GM19372 (cell line): ENCODE measurements at regions not wholly inside any gene's neighbourhood (a gene's known extent, or its start where the extent isn't known, plus 50 kb on each side); places are given as distances from the start of the nearest gene placed in this dataset.

Source experiments
- ATAC-seq: cut with Tn5 transposase; IDR thresholded peaks from one replicate; pipeline ENCODE4 v1.9.1; 2021; ENCODE audit warnings: mild to moderate bottlenecking, low read depth, moderate library complexity; ENCODE audit not compliant: unreplicated experiment

DNA sequence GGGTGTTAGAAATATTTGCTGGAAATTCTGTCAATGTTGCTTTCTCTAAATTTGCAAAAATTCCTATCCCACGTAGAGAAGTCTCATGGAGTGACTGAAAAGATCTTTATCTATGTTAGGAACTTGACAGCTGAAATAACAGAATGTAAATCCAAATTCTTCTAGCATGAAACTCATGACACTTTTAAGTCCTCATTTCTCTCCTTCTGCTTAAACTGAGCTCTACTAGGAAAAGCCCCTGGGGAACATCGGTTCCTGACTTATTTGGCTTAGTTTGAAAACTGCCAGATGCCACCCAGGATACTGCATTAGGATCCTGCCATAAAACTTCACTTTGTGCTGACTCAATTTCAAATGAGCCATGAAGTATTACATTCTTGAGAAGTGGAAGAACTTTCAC is 426.0 kb downstream of the GALC start:
- no peak for ATAC-seq

- ATAC-seq = no peak
These were observed 445.4 kb downstream of the GALC start for GRCh38 chr14:87547536-87547935.

DNA sequence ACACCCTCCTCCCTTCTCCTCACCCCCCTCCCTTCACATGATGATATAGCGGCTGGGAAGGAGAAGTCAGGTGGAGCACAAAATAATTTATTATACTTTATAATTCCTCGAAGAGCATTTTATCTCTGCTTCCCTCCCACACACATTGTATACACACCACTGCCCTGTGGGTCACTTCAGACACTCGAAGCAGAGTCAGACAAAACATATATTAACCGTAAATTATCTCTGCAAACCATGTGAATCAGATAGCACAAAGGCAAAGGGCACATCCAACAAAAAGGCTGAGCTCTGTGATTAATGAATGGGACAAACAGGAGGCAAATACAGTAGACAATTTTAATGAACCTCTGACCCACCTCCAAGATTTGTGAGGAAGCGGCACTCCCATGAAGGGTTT is 450.7 kb downstream of the GALC start:
- no peak for ATAC-seq

GRCh38 chr14:87540339-87540738 is 452.6 kb downstream of the GALC start:
- ATAC-seq = no peak

GRCh38 chr14:87529081-87529480 is 463.9 kb downstream of the GALC start:
- no peak for ATAC-seq

- no peak for ATAC-seq
These were observed 466.3 kb downstream of the GALC start for GRCh38 chr14:87526731-87527130.

DNA sequence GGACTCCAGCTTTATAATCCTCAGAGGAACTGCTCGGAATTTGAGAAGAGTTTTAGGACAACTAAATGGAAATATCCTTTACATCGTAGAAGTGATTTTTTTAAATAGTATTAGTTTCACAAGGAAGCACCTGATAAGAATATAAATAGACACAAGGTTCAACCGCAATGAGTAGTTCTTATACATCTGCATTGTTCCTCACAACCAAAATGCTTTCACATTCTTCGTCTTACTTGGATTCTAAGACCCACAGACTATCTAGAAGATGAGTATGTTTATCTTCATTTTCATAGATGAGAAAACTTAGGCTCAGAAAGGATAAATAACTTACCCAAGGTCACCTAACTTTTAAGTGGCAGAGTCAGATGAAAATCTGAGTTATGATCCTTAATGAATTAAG is 469.0 kb downstream of the GALC start:
- no peak for ATAC-seq

- no peak for ATAC-seq
These were observed 470.4 kb downstream of the GALC start for GRCh38 chr14:87522575-87522974.

DNA sequence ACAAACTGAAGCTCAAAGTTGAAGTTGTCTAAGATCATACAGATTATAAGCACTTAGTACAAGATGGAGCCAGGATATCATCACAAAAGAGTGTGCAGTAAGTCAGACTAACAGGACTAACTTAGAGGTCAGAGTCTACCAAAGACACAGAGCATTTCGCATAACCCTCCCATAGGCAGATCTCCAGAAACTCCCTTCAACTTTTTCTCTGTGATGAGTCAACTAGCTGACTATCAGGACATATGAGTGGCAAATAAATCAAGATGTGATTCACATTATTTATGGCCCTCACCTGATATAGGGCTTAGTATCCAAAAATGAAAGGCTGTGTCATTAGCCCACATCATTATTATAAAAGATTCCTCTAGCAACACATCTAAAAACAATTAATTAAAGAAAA is 484.6 kb downstream of the GALC start:
- no peak for ATAC-seq

GRCh38 chr14:87503711-87504110 is 489.3 kb downstream of the GALC start:
- no peak for ATAC-seq

GRCh38 chr14:87497301-87497700 is 495.7 kb downstream of the GALC start:
- no peak for ATAC-seq

GRCh38 chr14:87494010-87494409 is 499.0 kb downstream of the GALC start:
- ATAC-seq = no peak

- no peak for ATAC-seq
These were observed 500.4 kb downstream of the GALC start for GRCh38 chr14:87492561-87492960.

GRCh38 chr14:87491816-87492215 is 501.2 kb downstream of the GALC start:
- ATAC-seq = no peak

- ATAC-seq = no peak
These were observed 503.7 kb downstream of the GALC start for GRCh38 chr14:87489196-87489819.

- no peak for ATAC-seq
These were observed 509.4 kb downstream of the GALC start for GRCh38 chr14:87483271-87484260.

- ATAC-seq = no peak
These were observed 524.5 kb downstream of the GALC start for GRCh38 chr14:87468531-87468930.

GRCh38 chr14:87467578-87467977 is 525.4 kb downstream of the GALC start:
- ATAC-seq = no peak

DNA sequence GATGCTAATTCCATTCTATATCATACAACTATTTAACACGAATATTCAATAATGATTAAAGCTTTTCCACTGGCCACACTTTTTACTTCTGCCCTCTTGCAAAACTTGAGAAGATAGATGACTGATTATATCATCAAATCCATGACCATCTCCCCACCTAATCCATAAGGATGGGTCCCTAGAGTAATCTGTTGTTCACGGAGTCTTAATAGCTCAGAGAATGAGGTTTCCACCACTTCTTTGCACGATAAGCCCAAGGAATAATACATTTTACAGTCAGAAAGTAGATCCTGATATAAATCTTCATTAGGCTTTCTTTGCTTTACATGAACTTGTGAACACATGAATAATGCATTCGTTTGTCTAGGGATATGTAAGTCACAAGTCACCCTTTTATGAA is 527.2 kb downstream of the GALC start:
- ATAC-seq = no peak

DNA sequence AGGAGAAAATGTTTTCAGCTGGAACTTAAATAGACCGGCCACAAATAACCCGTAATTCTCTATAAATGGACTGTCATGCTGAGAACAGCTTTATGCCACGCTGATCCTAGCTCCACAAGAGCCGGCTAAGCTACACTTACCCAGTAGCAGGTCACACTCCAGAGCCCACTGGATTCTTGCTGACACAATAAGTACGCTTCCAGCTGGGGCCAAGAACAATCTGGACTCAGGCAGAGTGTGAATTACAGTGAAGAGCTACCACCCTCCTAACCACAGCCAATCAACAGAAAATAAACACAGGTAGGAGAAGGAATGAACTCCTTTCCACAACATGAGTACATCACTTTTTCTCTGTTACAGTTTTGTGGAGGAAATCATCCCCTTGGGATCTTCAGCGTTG is 531.3 kb downstream of the GALC start:
- ATAC-seq = no peak

DNA sequence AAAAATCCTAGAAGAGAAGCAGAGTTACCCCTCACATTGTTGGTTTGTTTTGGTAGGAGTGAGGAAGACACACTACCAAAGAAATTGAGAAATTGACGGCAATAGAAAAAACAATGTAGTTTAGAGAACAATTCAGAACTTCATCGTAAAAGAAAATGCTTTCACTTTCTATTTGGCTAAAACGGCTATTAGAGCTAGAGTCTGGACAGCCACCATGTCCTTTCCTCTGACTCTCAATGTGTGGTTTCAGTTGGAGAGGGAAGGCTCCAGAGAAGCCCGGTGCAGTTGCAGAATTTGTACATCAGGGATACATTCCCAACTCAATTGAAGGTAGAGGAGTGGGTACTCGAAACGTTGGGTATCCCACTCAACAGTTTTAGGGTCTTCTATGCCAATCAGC is 535.3 kb downstream of the GALC start:
- no peak for ATAC-seq

GRCh38 chr14:87450193-87450592 is 542.8 kb downstream of the GALC start:
- ATAC-seq = no peak
